CD14-positive monocyte (primary cell): ENCODE measurements at regions not wholly inside any gene's neighbourhood (a gene's known extent, or its start where the extent isn't known, plus 50 kb on each side); places are given as distances from the start of the nearest gene placed in this dataset.
A peak's percentile ranks its signal among the peaks of the same experiment; 100 is the strongest.

Experiments
- DNase-seq, 3 donors: peaks; one replicate each; pipeline ENCODE4 v3.0.0-alpha.2; 2011 to 2022
- H2AFZ ChIP-seq: 2 replicates; pipeline ENCODE4 v1.6.0; 2012; ENCODE audit warnings: mild to moderate bottlenecking, low read depth, low read length, inconsistent platforms; ENCODE audit not compliant: insufficient read depth, poor library complexity, severe bottlenecking
- H3K27ac ChIP-seq, 2 donors: 1 replicate in 1 of 2; 2 replicates in 1 of 2; pipeline ENCODE4 v1.5.1; 2012 to 2013; ENCODE audit warnings: low read length in 2 of 2, control low read depth in 1 of 2, inconsistent platforms in 1 of 2, low read depth in 1 of 2, mild to moderate bottlenecking in 1 of 2
- H3K27me3 ChIP-seq, 2 donors: one replicate each; pipeline versions ENCODE4 v1.6.0 to v1.6.1; 2011 to 2013; ENCODE audit warnings: low read length in 2 of 2; ENCODE audit not compliant: control insufficient read depth in 2 of 2, insufficient read depth in 2 of 2
- H3K36me3 ChIP-seq, 2 donors: replicated peaks in 1 of 2; 1 replicate in 1 of 2; 2 replicates in 1 of 2; pipeline versions ENCODE4 v1.5.1 to v1.6.1; 2012 to 2013; ENCODE audit warnings: low read length in 2 of 2, control low read depth in 1 of 2, inconsistent platforms in 1 of 2, mild to moderate bottlenecking in 1 of 2; ENCODE audit not compliant: insufficient read depth in 2 of 2, control insufficient read depth in 1 of 2
- H3K4me1 ChIP-seq, 2 donors: 1 replicate in 1 of 2; 2 replicates in 1 of 2; pipeline versions ENCODE4 v1.5.1 to v1.6.1; 2012 to 2013; ENCODE audit warnings: low read length in 2 of 2, control low read depth in 1 of 2, inconsistent platforms in 1 of 2, mild to moderate bottlenecking in 1 of 2, moderate library complexity in 1 of 2; ENCODE audit not compliant: insufficient read depth in 2 of 2, control insufficient read depth in 1 of 2
- H3K4me2 ChIP-seq: replicated peaks from 2 replicates; pipeline ENCODE3; 2012; ENCODE audit warnings: low read length, moderate library complexity, mild to moderate bottlenecking; ENCODE audit not compliant: poor library complexity, severe bottlenecking; ENCODE audit errors: extremely low read depth
- H3K4me3 ChIP-seq, 3 experiments: fragments of 200-600 bp in 1 of 3; sonication (generic) in 1 of 3; replicated peaks in 1 of 3; 1 replicate in 2 of 3; 2 replicates in 1 of 3; pipeline ENCODE4 v1.5.1; 2011 to 2013; ENCODE audit warnings: low read length in 3 of 3, mild to moderate bottlenecking in 3 of 3, control low read depth in 2 of 3, low read depth in 2 of 3, inconsistent platforms in 1 of 3, moderate library complexity in 1 of 3
- H3K79me2 ChIP-seq: 2 replicates; pipeline ENCODE4 v1.6.0; 2012; ENCODE audit warnings: mild to moderate bottlenecking, control low read depth, inconsistent platforms, low read length, moderate library complexity; ENCODE audit not compliant: insufficient read depth
- H3K9ac ChIP-seq: 2 replicates; pipeline ENCODE4 v1.6.0; 2017; ENCODE audit warnings: low read length, mild to moderate bottlenecking; ENCODE audit not compliant: insufficient read depth, poor library complexity, severe bottlenecking
- H3K9me3 ChIP-seq, 2 donors: replicated peaks in 1 of 2; 1 replicate in 1 of 2; 2 replicates in 1 of 2; pipeline versions ENCODE4 v1.5.1 to v1.6.1; 2012 to 2013; ENCODE audit warnings: low read length in 2 of 2, control low read depth in 1 of 2; ENCODE audit not compliant: control insufficient read depth in 1 of 2, insufficient read depth in 1 of 2
- H4K20me1 ChIP-seq: 2 replicates; pipeline ENCODE4 v1.6.0; 2012; ENCODE audit warnings: mild to moderate bottlenecking, low read length, control low read depth, moderate library complexity; ENCODE audit not compliant: insufficient read depth
- H3K27ac Mint-ChIP-seq, 7 donors: one replicate each; pipeline ENCODE4 v1.8.0; 2020; ENCODE audit warnings: mild to moderate bottlenecking in 7 of 7, mixed read lengths in 7 of 7, moderate library complexity in 6 of 7, inconsistent platforms in 2 of 7
- H3K27me3 Mint-ChIP-seq, 3 donors: one replicate each; pipeline ENCODE4 v1.8.0; 2021 to 2022; ENCODE audit warnings: low read depth in 3 of 3, mild to moderate bottlenecking in 3 of 3, mixed read lengths in 3 of 3, moderate library complexity in 3 of 3, inconsistent platforms in 1 of 3
- H3K36me3 Mint-ChIP-seq, 2 donors: one replicate each; pipeline ENCODE4 v1.8.0; 2020; ENCODE audit warnings: mixed read lengths in 2 of 2, inconsistent platforms in 1 of 2, mild to moderate bottlenecking in 1 of 2
- H3K4me1 Mint-ChIP-seq: one replicate; pipeline ENCODE4 v1.8.0; 2020; ENCODE audit warnings: mild to moderate bottlenecking, mixed read lengths
- H3K4me3 Mint-ChIP-seq, 2 donors: one replicate each; pipeline ENCODE4 v1.8.0; 2020; ENCODE audit warnings: mild to moderate bottlenecking in 2 of 2, mixed read lengths in 2 of 2, moderate library complexity in 1 of 2
- H3K9me3 Mint-ChIP-seq, 7 donors: one replicate each; pipeline ENCODE4 v1.8.0; 2020 to 2022; ENCODE audit warnings: mixed read lengths in 7 of 7, mild to moderate bottlenecking in 6 of 7, moderate library complexity in 6 of 7, inconsistent platforms in 2 of 7
- CTCF ChIP-seq: fragments of 200-600 bp; IDR thresholded peaks from one replicate; pipeline ENCODE4 v1.8.0; 2022; ENCODE audit warnings: antibody characterized with exemption, mild to moderate bottlenecking
- WGBS: methylation state at CpG from one replicate; pipeline ENCODE4 v1.1.5; 2013; ENCODE audit warnings: missing lambda C conversion rate; ENCODE audit not compliant: insufficient coverage; 5-methylcytosine and 5-hydroxymethylcytosine counted together
- intact Hi-C, 2 donors: fragments of 100-400 bp; cut with micrococcal nuclease; formaldehyde crosslinking; loops; one replicate each; pipeline versions ENCODE4 v1.15.0 to v1.15.1; 2023

GRCh38 chr5:172534229-172535107 lies 80.1 kb upstream of the SH3PXD2B start:
- Mint-ChIP-seq H3K27me3 (peaks cover 0 to 4% (median 0%) of the 10 kb centered on the region in 3 donors), H3K36me3 (no peaks in the 10 kb centered on the region), H3K4me3 (no peak overlapping the region), H3K27ac (no peak overlapping the region), H3K4me1 (peaks cover 15% of the 10 kb centered on the region), H3K9me3 (peaks cover 0 to 6% (median 0%) of the 10 kb centered on the region in 7 donors)
- TF ChIP-seq CTCF, result no peak
- no peaks in the 10 kb centered on the region for H4K20me1 ChIP-seq
- DNase-seq, result peak in 1 of 3 donors; percentile 15
- no peak overlapping the region for H2AFZ ChIP-seq
- 88% methylated on average over 6 of the region's 9 CpGs for WGBS
- no peak overlapping the region for H3K4me2 ChIP-seq
- H3K36me3 ChIP-seq, result no peaks in the 10 kb centered on the region
- no peak overlapping the region for H3K4me3 ChIP-seq
- H3K9ac ChIP-seq, result no peak overlapping the region
- intact Hi-C loops, result no loop called here
- no peaks in the 10 kb centered on the region for H3K9me3 ChIP-seq
- H3K79me2 ChIP-seq, result no peaks in the 10 kb centered on the region
- H3K4me1 ChIP-seq, result peaks cover 10 to 14% of the 10 kb centered on the region in 2 donors
- H3K27ac ChIP-seq, result no peak overlapping the region
- H3K27me3 ChIP-seq, result no peaks in the 10 kb centered on the region

DNA sequence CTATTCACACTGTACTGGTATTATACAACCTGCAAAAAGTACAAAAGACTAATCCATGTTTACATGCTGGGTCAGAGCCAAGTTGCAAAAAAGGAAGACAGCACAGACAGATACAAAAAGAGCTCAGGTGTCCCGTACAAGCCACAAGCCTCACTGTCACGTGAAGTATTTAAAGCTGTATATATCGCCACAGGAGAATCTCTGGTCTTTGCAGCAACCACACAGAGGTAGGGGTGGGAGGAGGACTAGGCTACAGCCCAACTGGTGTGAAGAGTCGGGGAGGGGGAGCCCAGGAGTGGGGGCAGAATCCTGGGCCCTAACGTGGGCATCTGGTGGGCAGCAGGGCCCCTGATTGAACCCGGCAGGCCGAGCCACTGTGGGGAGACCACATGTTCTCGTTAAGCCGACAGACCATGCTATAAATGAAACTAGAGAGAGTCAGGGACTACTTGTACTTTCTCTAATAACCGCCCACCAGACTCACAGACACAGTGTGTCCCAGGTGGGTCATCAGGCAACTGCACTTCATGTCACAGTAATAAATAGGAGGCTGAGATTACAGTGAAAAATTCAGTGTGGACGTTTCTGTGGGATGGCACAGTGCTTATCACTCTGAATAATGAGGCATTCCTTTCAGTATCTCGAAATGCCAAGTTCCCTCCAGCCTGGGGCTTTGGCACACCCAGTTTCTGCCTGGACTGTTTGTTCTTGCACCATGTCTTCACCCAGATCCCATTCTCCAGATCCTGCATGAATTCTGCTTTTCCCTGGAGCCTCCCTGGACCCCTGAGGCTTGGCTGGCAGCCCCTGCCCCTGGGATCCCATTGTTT lies 79.3 kb upstream of the SH3PXD2B start:
- no peaks in the 10 kb centered on the region for H3K9me3 ChIP-seq
- 75% methylated on average over 7 of the region's 12 CpGs for WGBS
- no peak for TF ChIP-seq CTCF
- no peaks in the 10 kb centered on the region for H3K79me2 ChIP-seq
- no peak overlapping the region for H3K27ac ChIP-seq
- H3K27me3 ChIP-seq, result no peaks in the 10 kb centered on the region
- H3K4me3 ChIP-seq, result no peak overlapping the region
- no peak overlapping the region for H3K27ac Mint-ChIP-seq
- H2AFZ ChIP-seq, result no peak overlapping the region
- no peaks in the 10 kb centered on the region for H4K20me1 ChIP-seq
- peaks cover 0 to 4% (median 0%) of the 10 kb centered on the region in 3 donors for H3K27me3 Mint-ChIP-seq
- no peaks in the 10 kb centered on the region for H3K36me3 ChIP-seq
- no peak overlapping the region for H3K4me3 Mint-ChIP-seq
- no peak for DNase-seq
- intact Hi-C loops, result no loop called here
- peaks cover 10 to 14% of the 10 kb centered on the region in 2 donors for H3K4me1 ChIP-seq
- no peaks in the 10 kb centered on the region for H3K36me3 Mint-ChIP-seq
- peaks cover 15% of the 10 kb centered on the region for H3K4me1 Mint-ChIP-seq
- peaks cover 0 to 8% (median 2%) of the 10 kb centered on the region in 7 donors for H3K9me3 Mint-ChIP-seq
- H3K4me2 ChIP-seq, result no peak overlapping the region
- peak overlapping the region; percentile 15 for H3K9ac ChIP-seq
